Right ventricle myocardium inferior (tissue), 1 donor: ENCODE measurements at regions not wholly inside any gene's neighbourhood (a gene's known extent, or its start where the extent isn't known, plus 50 kb on each side); places are given as distances from the start of the nearest gene placed in this dataset.

Experiments used
- ATAC-seq: fragments of 200-7000 bp; cut with Tn5 transposase; one replicate; pipeline ENCODE4 v1.9.1; 2020; ENCODE audit warnings: mild to moderate bottlenecking, moderate library complexity
- DNase-seq: peaks from one replicate; pipeline ENCODE4 v3.0.0; 2021; ENCODE audit errors: missing footprints
- intact Hi-C: fragments of 100-400 bp; cut with DNase I; formaldehyde crosslinking; loops from one replicate; pipeline ENCODE4 v1.11.0; 2022
- donor health status: DM: no; HTN: yes; CAD: no; lungs with severe emphysema.

- no peak for DNase-seq
- intact Hi-C loops = no loop called here
- ATAC-seq = no peak
Observed at GRCh38 chr4:104418286-104418685, 76.4 kb downstream of the CXXC4 start.

GRCh38 chr4:104417357-104417882 lies 77.3 kb downstream of the CXXC4 start:
- DNase-seq = no peak
- intact Hi-C loops = no loop called here
- ATAC-seq = no peak

- DNase-seq = no peak
- intact Hi-C loops = no loop called here
Observed at GRCh38 chr4:104416725-104417356, 77.9 kb downstream of the CXXC4 start.

GRCh38 chr4:104413487-104413886 lies 81.2 kb downstream of the CXXC4 start:
- ATAC-seq = no peak
- intact Hi-C loops = no loop called here
- no peak for DNase-seq

More at GRCh38 chr4:104416725-104417356, 77.9 kb downstream of the CXXC4 start:
- no peak for ATAC-seq

GRCh38 chr4:104412344-104412743 lies 82.3 kb downstream of the CXXC4 start:
- DNase-seq (no peak), ATAC-seq (no peak)
- intact Hi-C loops = no loop called here

- intact Hi-C loops = no loop called here
- ATAC-seq = no peak
Observed at GRCh38 chr4:104411502-104411901, 83.2 kb downstream of the CXXC4 start.

GRCh38 chr4:104408878-104409277 lies 85.8 kb downstream of the CXXC4 start:
- no peak for ATAC-seq
- no peak for DNase-seq
- intact Hi-C loops = no loop called here

More at GRCh38 chr4:104411502-104411901, 83.2 kb downstream of the CXXC4 start:
- no peak for DNase-seq

- DNase-seq (no peak), ATAC-seq (no peak)
- intact Hi-C loops = no loop called here
Observed at GRCh38 chr4:104404361-104404760, 90.3 kb downstream of the CXXC4 start.

GRCh38 chr4:104395168-104395614 lies 99.5 kb downstream of the CXXC4 start:
- intact Hi-C loops = no loop called here
- ATAC-seq (no peak), DNase-seq (no peak)

GRCh38 chr4:104394406-104395167 lies 100.1 kb downstream of the CXXC4 start:
- no peak for ATAC-seq
- DNase-seq = peak; percentile 28
- intact Hi-C loops = no loop called here

GRCh38 chr4:104393655-104394324 lies 100.9 kb downstream of the CXXC4 start:
- intact Hi-C loops = no loop called here
- no peak for ATAC-seq
- DNase-seq = no peak

GRCh38 chr4:104385713-104386112 lies 109.0 kb downstream of the CXXC4 start:
- intact Hi-C loops = no loop called here
- DNase-seq = no peak
- ATAC-seq = no peak

GRCh38 chr4:104382961-104383360 lies 111.7 kb downstream of the CXXC4 start:
- DNase-seq (no peak), ATAC-seq (no peak)
- intact Hi-C loops = no loop called here

- no peak for DNase-seq
- intact Hi-C loops = no loop called here
- no peak for ATAC-seq
Observed at GRCh38 chr4:104381729-104382128, 113.0 kb downstream of the CXXC4 start.

- no peak for DNase-seq
- no peak for ATAC-seq
- intact Hi-C loops = no loop called here
Observed at GRCh38 chr4:104365618-104366017, 129.1 kb downstream of the CXXC4 start.

GRCh38 chr4:104353481-104353880 lies 141.2 kb downstream of the CXXC4 start:
- DNase-seq = no peak
- no peak for ATAC-seq
- intact Hi-C loops = no loop called here

GRCh38 chr4:104352211-104352610 lies 142.5 kb downstream of the CXXC4 start:
- DNase-seq = no peak
- intact Hi-C loops = no loop called here
- ATAC-seq = no peak

GRCh38 chr4:104351706-104352105 lies 143.0 kb downstream of the CXXC4 start:
- intact Hi-C loops = no loop called here

GRCh38 chr4:104345598-104346242 lies 149.0 kb downstream of the CXXC4 start:
- DNase-seq = no peak
- intact Hi-C loops = no loop called here
- ATAC-seq = no peak

More at GRCh38 chr4:104351706-104352105, 143.0 kb downstream of the CXXC4 start:
- DNase-seq (no peak), ATAC-seq (no peak)
